ENCODE measurements at regions not wholly inside any gene's neighbourhood (a gene's known extent, or its start where the extent isn't known, plus 50 kb on each side); places are given as distances from the start of the nearest gene placed in this dataset.
A peak's percentile ranks its signal among the peaks of the same experiment; 100 is the strongest.

DNA sequence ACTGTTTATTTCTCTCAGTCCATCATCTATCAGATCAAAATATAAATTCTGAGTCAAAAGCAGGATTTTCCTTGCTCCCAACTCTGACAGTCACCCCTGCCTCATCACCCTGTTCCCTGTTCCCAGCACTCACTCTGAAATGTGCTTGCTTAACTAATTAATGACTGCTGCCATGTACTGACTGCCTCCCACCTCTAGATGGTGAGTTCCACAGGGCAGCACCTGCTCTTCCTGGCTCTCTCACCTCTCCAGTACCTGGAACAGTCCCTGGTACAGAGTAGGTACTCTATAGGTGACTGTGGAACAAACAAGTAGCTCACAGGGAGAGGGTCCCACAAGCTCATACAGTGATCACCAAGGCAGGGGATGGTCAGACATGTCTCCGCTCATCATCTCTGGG, 114.3 kb upstream of the C16orf82 start:
- TF ChIP-seq, protein P1, sequence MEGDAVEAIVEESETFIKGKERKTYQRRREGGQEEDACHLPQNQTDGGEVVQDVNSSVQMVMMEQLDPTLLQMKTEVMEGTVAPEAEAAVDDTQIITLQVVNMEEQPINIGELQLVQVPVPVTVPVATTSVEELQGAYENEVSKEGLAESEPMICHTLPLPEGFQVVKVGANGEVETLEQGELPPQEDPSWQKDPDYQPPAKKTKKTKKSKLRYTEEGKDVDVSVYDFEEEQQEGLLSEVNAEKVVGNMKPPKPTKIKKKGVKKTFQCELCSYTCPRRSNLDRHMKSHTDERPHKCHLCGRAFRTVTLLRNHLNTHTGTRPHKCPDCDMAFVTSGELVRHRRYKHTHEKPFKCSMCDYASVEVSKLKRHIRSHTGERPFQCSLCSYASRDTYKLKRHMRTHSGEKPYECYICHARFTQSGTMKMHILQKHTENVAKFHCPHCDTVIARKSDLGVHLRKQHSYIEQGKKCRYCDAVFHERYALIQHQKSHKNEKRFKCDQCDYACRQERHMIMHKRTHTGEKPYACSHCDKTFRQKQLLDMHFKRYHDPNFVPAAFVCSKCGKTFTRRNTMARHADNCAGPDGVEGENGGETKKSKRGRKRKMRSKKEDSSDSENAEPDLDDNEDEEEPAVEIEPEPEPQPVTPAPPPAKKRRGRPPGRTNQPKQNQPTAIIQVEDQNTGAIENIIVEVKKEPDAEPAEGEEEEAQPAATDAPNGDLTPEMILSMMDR (IDR thresholded peaks at IDR 0.05): 0 out of 2 replicates have a peak, but pooled peaks have one; percentile 16
- TF ChIP-seq CREM (CRISPR knock-in tag; IDR thresholded peaks at IDR 0.05) (no peak), ZNF532 (CRISPR knock-in tag; IDR thresholded peaks at IDR 0.05; ENCODE audit: borderline replicate concordance) (no peak), MLX (CRISPR knock-in tag; IDR thresholded peaks at IDR 0.05) (no peak), RELA (CRISPR knock-in tag; IDR thresholded peaks at IDR 0.05; ENCODE audit: borderline replicate concordance) (no peak), TP53 (CRISPR knock-in tag; IDR thresholded peaks at IDR 0.05) (no peak), ZNF232 (CRISPR knock-in tag; IDR thresholded peaks at IDR 0.05) (no peak), KAT7 (CRISPR knock-in tag; IDR thresholded peaks at IDR 0.05; ENCODE audit: borderline replicate concordance) (no peak), NFYB (CRISPR knock-in tag; conservative IDR thresholded peaks at IDR 0.05; ENCODE audit: low read depth) (no peak), ZNF671 (CRISPR knock-in tag; IDR thresholded peaks at IDR 0.05) (no peak), NR3C1 (CRISPR knock-in tag; conservative IDR thresholded peaks at IDR 0.05; ENCODE audit: low read depth) (no peak), JUN (CRISPR knock-in tag; IDR thresholded peaks at IDR 0.05) (no peak)
- TF ChIP-seq, protein P2, sequence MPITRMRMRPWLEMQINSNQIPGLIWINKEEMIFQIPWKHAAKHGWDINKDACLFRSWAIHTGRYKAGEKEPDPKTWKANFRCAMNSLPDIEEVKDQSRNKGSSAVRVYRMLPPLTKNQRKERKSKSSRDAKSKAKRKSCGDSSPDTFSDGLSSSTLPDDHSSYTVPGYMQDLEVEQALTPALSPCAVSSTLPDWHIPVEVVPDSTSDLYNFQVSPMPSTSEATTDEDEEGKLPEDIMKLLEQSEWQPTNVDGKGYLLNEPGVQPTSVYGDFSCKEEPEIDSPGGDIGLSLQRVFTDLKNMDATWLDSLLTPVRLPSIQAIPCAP (CRISPR knock-in tag; IDR thresholded peaks at IDR 0.05): no peak
- TF ChIP-seq, protein P3, sequence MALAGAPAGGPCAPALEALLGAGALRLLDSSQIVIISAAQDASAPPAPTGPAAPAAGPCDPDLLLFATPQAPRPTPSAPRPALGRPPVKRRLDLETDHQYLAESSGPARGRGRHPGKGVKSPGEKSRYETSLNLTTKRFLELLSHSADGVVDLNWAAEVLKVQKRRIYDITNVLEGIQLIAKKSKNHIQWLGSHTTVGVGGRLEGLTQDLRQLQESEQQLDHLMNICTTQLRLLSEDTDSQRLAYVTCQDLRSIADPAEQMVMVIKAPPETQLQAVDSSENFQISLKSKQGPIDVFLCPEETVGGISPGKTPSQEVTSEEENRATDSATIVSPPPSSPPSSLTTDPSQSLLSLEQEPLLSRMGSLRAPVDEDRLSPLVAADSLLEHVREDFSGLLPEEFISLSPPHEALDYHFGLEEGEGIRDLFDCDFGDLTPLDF (CRISPR knock-in tag; IDR thresholded peaks at IDR 0.05): no peak
